ENCODE measurements at regions not wholly inside any gene's neighbourhood (a gene's known extent, or its start where the extent isn't known, plus 50 kb on each side); places are given as distances from the start of the nearest gene placed in this dataset.
"Not testable (repeated sequence)": the region's sequence is repeated elsewhere in the genome, so short reads cannot be mapped to it uniquely, and the experiment has no call there.

DNA sequence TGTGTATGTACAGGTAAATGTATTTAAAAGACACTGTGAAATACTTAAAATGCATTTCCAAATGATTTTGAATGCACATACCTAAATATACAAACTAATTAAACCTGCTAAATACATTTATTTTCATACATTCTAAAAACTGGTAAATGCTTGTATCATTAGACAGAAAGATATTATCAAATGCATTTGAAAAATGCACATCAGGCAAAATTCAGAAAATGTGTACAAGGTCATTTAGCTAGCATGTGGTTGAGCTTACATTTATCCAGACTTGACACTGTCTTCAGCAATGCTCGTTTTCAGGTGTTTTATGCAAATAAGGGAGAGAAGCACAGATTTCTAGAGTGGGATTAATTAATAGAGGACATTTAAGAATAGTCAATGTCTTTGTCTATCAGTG is 374.2 kb downstream of the SUCLG1 start:
- H3K9me3 ChIP-seq = no peaks in the 10 kb centered on the region

DNA sequence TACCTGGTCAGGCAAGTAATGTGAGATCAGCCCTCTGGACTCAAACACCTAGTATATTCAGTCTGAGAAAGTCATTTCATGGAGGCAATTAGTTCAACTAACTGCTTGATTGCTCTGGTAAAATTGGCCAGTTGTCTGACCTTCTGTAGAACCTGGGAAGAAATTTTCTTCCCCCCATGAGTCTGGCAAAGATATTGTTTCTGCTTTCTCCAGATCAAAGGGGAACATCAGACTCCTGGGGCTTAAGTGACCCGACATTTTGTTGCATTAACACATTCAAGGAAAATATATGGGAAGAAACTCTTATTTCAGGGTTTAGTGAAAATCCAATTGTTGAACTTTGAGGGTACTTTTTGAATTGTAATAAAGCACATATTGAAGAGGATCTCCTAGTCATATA is 375.1 kb downstream of the SUCLG1 start:
- H3K36me3 ChIP-seq = no peaks in the 10 kb centered on the region
- no peaks in the 10 kb centered on the region for H3K9me3 ChIP-seq
- TF ChIP-seq Cebpa-rat (IDR thresholded peaks at IDR 0.05) = no peak
- no peak overlapping the region for H3K4me3 ChIP-seq
- H3K27ac ChIP-seq = no peak overlapping the region
- no peak overlapping the region for H3K9ac ChIP-seq
- no peaks in the 10 kb centered on the region for H3K4me1 ChIP-seq
- H3K4me2 ChIP-seq = no peak overlapping the region
- H3K27me3 ChIP-seq = no peaks in the 10 kb centered on the region
- no peaks in the 10 kb centered on the region for H4K20me1 ChIP-seq

More for the DNA sequence above, 374.2 kb downstream of the SUCLG1 start:
- Histone ChIP-seq H3K36me3 (no peaks in the 10 kb centered on the region), H3K4me2 (no peak overlapping the region), H3K27me3 (no peaks in the 10 kb centered on the region), H4K20me1 (no peaks in the 10 kb centered on the region), H3K4me3 (no peak overlapping the region), H3K4me1 (no peaks in the 10 kb centered on the region), H3K9ac (no peak overlapping the region), H3K27ac (no peak overlapping the region)
- no peak for TF ChIP-seq Cebpa-rat (IDR thresholded peaks at IDR 0.05)

DNA sequence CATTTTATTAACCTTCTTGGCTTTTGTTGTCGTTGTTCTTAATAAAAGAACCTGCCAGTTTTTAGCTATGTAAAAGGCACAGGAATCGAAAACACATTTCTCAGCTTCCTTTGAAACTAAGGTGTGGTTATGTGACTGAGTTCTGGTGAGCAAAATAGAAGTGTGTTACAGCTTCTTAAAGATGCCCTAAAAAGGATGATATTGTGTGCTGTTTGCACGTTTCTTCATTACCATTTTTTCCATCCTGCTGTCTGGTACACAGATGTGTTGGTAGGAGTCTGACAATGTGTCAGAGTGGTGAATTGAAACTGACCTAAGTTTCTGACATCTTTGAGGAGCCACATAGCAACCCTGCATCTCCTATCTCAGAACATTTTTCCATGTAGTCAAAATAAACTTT is 380.6 kb downstream of the SUCLG1 start:
- H3K9ac ChIP-seq = no peak overlapping the region
- H3K27me3 ChIP-seq = no peaks in the 10 kb centered on the region
- H3K36me3 ChIP-seq = no peaks in the 10 kb centered on the region
- no peaks in the 10 kb centered on the region for H3K9me3 ChIP-seq
- no peak for TF ChIP-seq Cebpa-rat (IDR thresholded peaks at IDR 0.05)
- H4K20me1 ChIP-seq = no peaks in the 10 kb centered on the region
- no peak overlapping the region for H3K4me2 ChIP-seq
- no peak overlapping the region for H3K4me3 ChIP-seq
- H3K27ac ChIP-seq = no peak overlapping the region
- no peaks in the 10 kb centered on the region for H3K4me1 ChIP-seq

DNA sequence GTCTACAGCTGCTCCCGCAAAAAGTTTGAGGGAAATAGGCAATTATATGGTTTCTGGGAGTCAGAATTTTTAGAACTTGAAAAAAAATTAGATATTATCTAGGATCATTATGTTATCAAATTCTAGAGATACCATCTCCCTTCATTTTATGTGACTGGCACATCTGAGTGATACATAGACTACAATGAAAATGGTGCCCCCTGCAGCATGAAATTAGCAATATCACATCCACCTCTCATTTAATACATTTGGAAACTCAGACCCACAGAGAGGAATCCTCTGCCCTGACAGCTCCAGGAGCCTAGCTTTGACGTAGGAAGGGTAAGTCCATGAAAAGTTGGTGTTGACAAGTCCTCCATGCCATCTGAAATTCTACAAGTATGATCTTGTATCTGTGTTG is 381.6 kb downstream of the SUCLG1 start:
- Histone ChIP-seq H3K36me3 (no peaks in the 10 kb centered on the region), H3K4me3 (no peak overlapping the region), H3K9me3 (no peaks in the 10 kb centered on the region), H3K4me2 (no peak overlapping the region), H4K20me1 (no peaks in the 10 kb centered on the region), H3K27me3 (no peaks in the 10 kb centered on the region), H3K4me1 (no peaks in the 10 kb centered on the region), H3K27ac (no peak overlapping the region), H3K9ac (no peak overlapping the region)
- no peak for TF ChIP-seq Cebpa-rat (IDR thresholded peaks at IDR 0.05)

DNA sequence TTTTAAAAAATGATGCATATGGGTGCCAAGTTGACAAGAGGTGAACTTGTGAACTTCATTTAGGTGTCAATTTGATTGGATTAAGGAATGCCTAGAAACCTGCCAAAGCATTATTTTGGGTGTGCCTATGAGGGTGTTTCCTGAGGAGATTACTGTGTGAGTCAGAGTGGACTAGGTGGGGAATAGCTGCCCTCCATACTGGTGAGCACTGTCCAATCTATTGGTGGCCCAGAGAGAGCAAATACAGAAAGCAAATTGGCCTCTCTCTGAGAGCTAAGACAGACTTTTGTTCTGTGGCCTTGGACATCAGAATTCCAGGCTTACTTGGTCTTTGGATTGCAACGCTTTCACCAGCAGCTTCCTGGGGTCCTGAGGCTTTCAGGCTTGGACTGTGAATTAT is 388.0 kb downstream of the SUCLG1 start:
- no peaks in the 10 kb centered on the region for H3K36me3 ChIP-seq
- no peaks in the 10 kb centered on the region for H3K27me3 ChIP-seq
- TF ChIP-seq Cebpa-rat (IDR thresholded peaks at IDR 0.05) = no peak
- no peaks in the 10 kb centered on the region for H4K20me1 ChIP-seq
- H3K9me3 ChIP-seq = no peaks in the 10 kb centered on the region
- H3K27ac ChIP-seq = no peak overlapping the region
- H3K9ac ChIP-seq = no peak overlapping the region
- H3K4me3 ChIP-seq = no peak overlapping the region
- H3K4me1 ChIP-seq = no peaks in the 10 kb centered on the region
- no peak overlapping the region for H3K4me2 ChIP-seq

DNA sequence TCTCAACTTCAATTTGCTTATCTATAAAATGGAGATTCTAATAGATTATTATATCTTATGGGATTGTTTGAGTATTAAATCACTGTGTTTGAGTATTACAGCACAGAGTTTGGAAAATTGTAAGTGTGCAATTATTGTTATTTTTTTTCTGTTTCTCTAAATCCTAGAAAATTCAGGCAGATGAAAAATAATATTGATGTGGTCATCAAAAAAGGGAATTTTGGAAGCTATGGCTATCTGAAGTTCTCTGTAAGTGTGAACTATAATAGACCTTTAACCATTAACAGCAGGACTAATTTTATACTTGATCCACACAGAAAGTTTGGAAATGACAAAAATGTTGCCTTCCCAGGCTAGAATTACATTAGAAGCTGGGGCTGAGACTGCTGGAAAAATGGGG is 393.2 kb downstream of the SUCLG1 start:
- Histone ChIP-seq H3K4me2 (no peak overlapping the region), H3K9me3 (no peaks in the 10 kb centered on the region), H3K36me3 (no peaks in the 10 kb centered on the region), H4K20me1 (no peaks in the 10 kb centered on the region), H3K27me3 (no peaks in the 10 kb centered on the region), H3K27ac (no peak overlapping the region), H3K4me3 (no peak overlapping the region), H3K4me1 (no peaks in the 10 kb centered on the region), H3K9ac (no peak overlapping the region)
- no peak for TF ChIP-seq Cebpa-rat (IDR thresholded peaks at IDR 0.05)

DNA sequence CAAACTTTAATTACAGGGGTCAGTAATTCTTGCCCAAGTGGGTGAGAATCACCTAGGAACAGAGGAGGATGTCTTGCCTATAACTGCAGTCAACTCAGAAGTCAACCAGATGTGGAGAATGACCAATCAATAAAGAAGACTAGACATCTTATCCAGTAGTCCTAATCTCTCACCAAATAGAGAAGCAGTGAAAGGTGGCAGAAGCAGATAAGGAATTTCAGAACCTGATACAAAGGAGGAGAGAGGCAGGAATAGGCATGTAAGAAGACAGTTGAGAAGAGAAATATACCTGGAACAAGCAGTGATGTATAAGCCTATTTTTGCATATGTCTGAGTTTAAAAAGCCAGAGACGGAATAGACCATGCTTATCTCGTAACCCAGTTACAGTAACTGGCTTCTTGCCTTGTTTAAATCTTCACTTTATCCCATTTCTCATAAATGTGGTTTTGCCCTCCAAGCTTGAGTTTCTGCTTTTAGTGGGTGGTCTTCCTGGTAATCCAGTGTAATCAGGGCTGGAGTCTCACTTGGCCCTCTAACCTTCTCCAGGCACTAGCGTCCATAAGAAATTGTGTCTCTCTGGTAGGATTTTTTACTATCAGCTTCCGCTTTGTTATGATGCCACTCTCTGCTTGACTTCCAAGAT is 401.0 kb downstream of the SUCLG1 start:
- no peaks in the 10 kb centered on the region for H3K9me3 ChIP-seq
- H3K27me3 ChIP-seq = no peaks in the 10 kb centered on the region
- H3K36me3 ChIP-seq = no peaks in the 10 kb centered on the region
- no peak overlapping the region for H3K27ac ChIP-seq
- H3K4me2 ChIP-seq = no peak overlapping the region
- no peaks in the 10 kb centered on the region for H4K20me1 ChIP-seq
- H3K9ac ChIP-seq = no peak overlapping the region
- no peak for TF ChIP-seq Cebpa-rat (IDR thresholded peaks at IDR 0.05)
- no peak overlapping the region for H3K4me3 ChIP-seq
- no peaks in the 10 kb centered on the region for H3K4me1 ChIP-seq

DNA sequence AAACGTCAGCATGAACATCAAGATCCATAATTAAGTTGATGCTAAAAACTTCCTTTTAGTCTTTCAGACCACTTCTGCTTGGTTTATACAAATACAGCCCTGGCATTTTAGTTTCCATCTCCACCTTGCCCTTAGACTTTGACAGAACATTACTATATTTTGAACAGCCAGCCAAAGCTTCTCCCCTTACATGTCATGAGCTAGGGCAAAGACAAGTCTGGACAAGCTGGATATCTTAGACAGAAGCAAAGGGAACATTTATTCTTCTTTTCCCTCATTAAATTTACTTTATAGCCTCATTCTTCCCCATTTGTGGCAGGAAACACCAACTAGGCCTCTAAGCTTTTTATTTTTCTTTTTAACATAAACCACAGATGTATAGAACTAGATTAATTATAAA is 403.3 kb downstream of the SUCLG1 start:
- H3K4me1 ChIP-seq = no peaks in the 10 kb centered on the region
- no peaks in the 10 kb centered on the region for H4K20me1 ChIP-seq
- no peaks in the 10 kb centered on the region for H3K27me3 ChIP-seq
- no peak for TF ChIP-seq Cebpa-rat (IDR thresholded peaks at IDR 0.05)
- no peak overlapping the region for H3K27ac ChIP-seq
- no peak overlapping the region for H3K9ac ChIP-seq
- no peaks in the 10 kb centered on the region for H3K9me3 ChIP-seq
- H3K36me3 ChIP-seq = no peaks in the 10 kb centered on the region
- no peak overlapping the region for H3K4me3 ChIP-seq
- H3K4me2 ChIP-seq = no peak overlapping the region

DNA sequence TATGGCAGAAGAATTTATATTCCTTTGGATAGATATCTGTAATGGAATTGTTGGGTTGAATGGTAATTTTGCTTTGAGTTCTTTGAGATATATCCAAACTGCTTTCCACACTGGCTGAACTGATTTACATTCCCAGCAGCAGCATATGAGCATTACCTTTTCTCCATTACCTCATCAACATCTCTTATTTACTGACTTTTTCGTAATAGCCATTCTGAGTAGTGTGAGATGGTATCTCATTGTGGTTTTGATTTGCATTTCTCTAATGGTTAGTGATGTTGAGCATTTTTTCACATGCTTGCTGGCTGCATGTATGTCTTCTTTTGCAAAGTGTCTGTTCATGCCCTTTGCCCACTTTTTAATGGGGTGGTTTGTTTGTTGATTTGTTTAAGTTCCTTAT is 404.5 kb downstream of the SUCLG1 start:
- not testable (repeated sequence) for H3K4me3 ChIP-seq, H3K27ac ChIP-seq, H3K4me1 ChIP-seq, H4K20me1 ChIP-seq, H3K36me3 ChIP-seq, H3K9me3 ChIP-seq, H3K4me2 ChIP-seq, H3K9ac ChIP-seq, H3K27me3 ChIP-seq

DNA sequence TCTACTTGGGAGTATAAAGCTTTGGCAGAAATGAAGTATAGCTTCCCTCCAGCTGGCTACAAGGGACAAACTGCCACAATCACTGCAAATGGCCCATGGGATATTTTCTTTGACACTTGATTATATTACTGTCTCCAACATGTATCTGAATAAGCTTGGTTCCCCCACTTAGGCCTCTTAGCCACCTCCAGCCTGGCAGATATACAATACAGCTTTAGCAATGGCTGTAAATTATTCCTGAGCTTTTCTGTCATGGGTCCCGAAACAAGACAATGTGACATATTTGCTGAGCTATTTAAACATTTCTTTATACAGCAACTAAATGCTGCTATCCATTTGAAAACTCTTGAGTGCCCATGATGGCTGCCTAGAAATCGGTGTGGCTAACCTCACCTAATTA is 406.2 kb downstream of the SUCLG1 start:
- Histone ChIP-seq H3K4me1 (no peaks in the 10 kb centered on the region), H3K4me3 (no peak overlapping the region), H3K27ac (no peak overlapping the region), H3K36me3 (no peaks in the 10 kb centered on the region), H3K27me3 (no peaks in the 10 kb centered on the region), H3K9ac (no peak overlapping the region), H4K20me1 (no peaks in the 10 kb centered on the region), H3K9me3 (no peaks in the 10 kb centered on the region), H3K4me2 (no peak overlapping the region)
- TF ChIP-seq Cebpa-rat (IDR thresholded peaks at IDR 0.05) = no peak

DNA sequence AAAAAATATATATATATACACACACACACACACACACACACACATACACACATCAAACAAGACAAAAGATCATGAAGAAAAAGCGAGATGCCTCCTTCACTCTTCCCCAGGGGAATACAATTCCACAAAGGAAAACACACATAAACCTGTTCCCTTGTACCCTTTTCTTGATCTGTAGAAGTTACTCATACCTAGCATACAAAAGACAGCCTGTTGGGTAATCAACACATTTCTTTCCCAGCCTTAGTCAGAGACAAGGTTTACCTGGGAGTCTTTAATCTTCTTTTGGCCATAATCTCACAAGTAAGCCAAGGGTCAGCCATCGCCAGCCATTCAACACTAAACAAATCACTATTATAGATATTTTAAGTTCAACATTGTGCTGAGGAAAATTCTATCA is 407.0 kb downstream of the SUCLG1 start:
- Histone ChIP-seq H3K4me2 (no peak overlapping the region), H3K9me3 (no peaks in the 10 kb centered on the region), H3K27me3 (no peaks in the 10 kb centered on the region), H3K9ac (no peak overlapping the region), H3K27ac (no peak overlapping the region), H3K4me3 (no peak overlapping the region), H3K4me1 (no peaks in the 10 kb centered on the region), H4K20me1 (no peaks in the 10 kb centered on the region), H3K36me3 (no peaks in the 10 kb centered on the region)
- no peak for TF ChIP-seq Cebpa-rat (IDR thresholded peaks at IDR 0.05)
